GM19351 (cell line): ENCODE measurements at regions not wholly inside any gene's neighbourhood (a gene's known extent, or its start where the extent isn't known, plus 50 kb on each side); places are given as distances from the start of the nearest gene placed in this dataset.
"Not testable (repeated sequence)": the region's sequence is repeated elsewhere in the genome, so short reads cannot be mapped to it uniquely, and the experiment has no call there.

Experiments
- ATAC-seq: cut with Tn5 transposase; IDR thresholded peaks from one replicate; pipeline ENCODE4 v1.9.1; 2021; ENCODE audit warnings: mild to moderate bottlenecking, moderate library complexity; ENCODE audit not compliant: unreplicated experiment

GRCh38 chr5:99368726-99369125 is 439.9 kb upstream of the CHD1 start:
- ATAC-seq = no peak

- no peak for ATAC-seq
Measured at GRCh38 chr5:99355881-99356280, 427.1 kb upstream of the CHD1 start.

- ATAC-seq = no peak
Measured at GRCh38 chr5:99349787-99350186, 421.0 kb upstream of the CHD1 start.

- no peak for ATAC-seq
Measured at GRCh38 chr5:99348597-99348996, 419.8 kb upstream of the CHD1 start.

- ATAC-seq = not testable (repeated sequence)
Measured at GRCh38 chr5:99339758-99340157, 411.0 kb upstream of the CHD1 start.

- no peak for ATAC-seq
Measured at GRCh38 chr5:99334936-99335335, 406.1 kb upstream of the CHD1 start.

GRCh38 chr5:99331061-99331460 is 402.3 kb upstream of the CHD1 start:
- ATAC-seq = no peak

GRCh38 chr5:99320436-99320835 is 391.6 kb upstream of the CHD1 start:
- ATAC-seq = no peak

- ATAC-seq = no peak
Measured at GRCh38 chr5:99317136-99317535, 388.3 kb upstream of the CHD1 start.

- no peak for ATAC-seq
Measured at GRCh38 chr5:99316484-99316883, 387.7 kb upstream of the CHD1 start.

GRCh38 chr5:99315413-99316183 is 386.8 kb upstream of the CHD1 start:
- ATAC-seq = no peak

GRCh38 chr5:99314721-99315120 is 385.9 kb upstream of the CHD1 start:
- no peak for ATAC-seq

GRCh38 chr5:99308131-99308530 is 379.3 kb upstream of the CHD1 start:
- ATAC-seq = no peak

- ATAC-seq = no peak
Measured at GRCh38 chr5:99305045-99305580, 376.3 kb upstream of the CHD1 start.

GRCh38 chr5:99285606-99286005 is 356.8 kb upstream of the CHD1 start:
- no peak for ATAC-seq

- no peak for ATAC-seq
Measured at GRCh38 chr5:99275128-99275527, 346.3 kb upstream of the CHD1 start.

GRCh38 chr5:99272576-99272975 is 343.8 kb upstream of the CHD1 start:
- no peak for ATAC-seq

- no peak for ATAC-seq
Measured at GRCh38 chr5:99258819-99259218, 330.0 kb upstream of the CHD1 start.

- no peak for ATAC-seq
Measured at GRCh38 chr5:99248066-99248465, 319.3 kb upstream of the CHD1 start.

GRCh38 chr5:99247346-99247745 is 318.5 kb upstream of the CHD1 start:
- no peak for ATAC-seq

- no peak for ATAC-seq
Measured at GRCh38 chr5:99243111-99243510, 314.3 kb upstream of the CHD1 start.

GRCh38 chr5:99239826-99240360 is 311.1 kb upstream of the CHD1 start:
- ATAC-seq = no peak
